SK-N-SH treated with all-trans-retinoic acid at 6 μM for 48 hours (cell line): ENCODE measurements at regions not wholly inside any gene's neighbourhood (a gene's known extent, or its start where the extent isn't known, plus 50 kb on each side); places are given as distances from the start of the nearest gene placed in this dataset.
"Not testable (repeated sequence)": the region's sequence is repeated elsewhere in the genome, so short reads cannot be mapped to it uniquely, and the experiment has no call there.

ENCODE experiments used
- ATAC-seq: fragments of 200-7000 bp; cut with Tn5 transposase; 3 replicates; pipeline ENCODE4 v1.9.1; 2020; ENCODE audit warnings: mild to moderate bottlenecking, moderate library complexity
- ARNTL ChIP-seq: fragments of 450-650 bp; formaldehyde crosslinking; IDR thresholded peaks from 2 replicates; pipeline ENCODE4 v1.5.0; 2020; ENCODE audit warnings: low read depth, mild to moderate bottlenecking, moderate library complexity, borderline replicate concordance
- BACH2 ChIP-seq: fragments of 250-450 bp; sonication (Bioruptor Pico); IDR thresholded peaks from 2 replicates; pipeline ENCODE4 v1.9.0; 2021; ENCODE audit warnings: mild to moderate bottlenecking, borderline replicate concordance
- CSDC2 ChIP-seq: fragments of 250-450 bp; sonication (Bioruptor Pico); IDR thresholded peaks from 2 replicates; pipeline ENCODE4 v1.5.0; 2020; ENCODE audit warnings: mild to moderate bottlenecking, moderate library complexity
- ESRRG ChIP-seq: fragments of 250-450 bp; sonication (Bioruptor Pico); IDR thresholded peaks from 2 replicates; pipeline ENCODE4 v1.6.1; 2021; ENCODE audit warnings: mild to moderate bottlenecking
- GLIS3 ChIP-seq: fragments of 250-450 bp; sonication (Bioruptor Pico); IDR thresholded peaks from 2 replicates; pipeline ENCODE4 v1.5.0; 2020; ENCODE audit warnings: mild to moderate bottlenecking, moderate library complexity
- ISL1 ChIP-seq: fragments of 250-450 bp; sonication (Bioruptor Pico); IDR thresholded peaks from 2 replicates; pipeline ENCODE4 v2.1.2; 2022; ENCODE audit warnings: mild to moderate bottlenecking, moderate library complexity
- OSR1 ChIP-seq: fragments of 250-450 bp; sonication (Bioruptor Pico); IDR thresholded peaks from 2 replicates; pipeline ENCODE4 v1.8.0; 2022; ENCODE audit warnings: moderate library complexity, mild to moderate bottlenecking, inconsistent platforms
- PATZ1 ChIP-seq: fragments of 250-450 bp; sonication (Bioruptor Pico); IDR thresholded peaks from 2 replicates; pipeline ENCODE4 v1.8.0; 2020; ENCODE audit warnings: mild to moderate bottlenecking, moderate library complexity, borderline replicate concordance
- POU6F1 ChIP-seq: fragments of 250-450 bp; sonication (Bioruptor Pico); IDR thresholded peaks from 2 replicates; pipeline ENCODE4 v1.8.0; 2021; ENCODE audit warnings: low read depth, mild to moderate bottlenecking, moderate library complexity, borderline replicate concordance
- PPARA ChIP-seq: fragments of 250-450 bp; sonication (Bioruptor Pico); IDR thresholded peaks from 2 replicates; pipeline ENCODE4 v1.5.0; 2020; ENCODE audit warnings: mild to moderate bottlenecking, borderline replicate concordance
- RARB ChIP-seq: fragments of 250-450 bp; sonication (Bioruptor Pico); IDR thresholded peaks from 2 replicates; pipeline ENCODE4 v1.8.0; 2021; ENCODE audit warnings: mild to moderate bottlenecking, moderate library complexity
- SNAI2 ChIP-seq: fragments of 250-450 bp; sonication (Bioruptor Pico); IDR thresholded peaks from 2 replicates; pipeline ENCODE4 v1.5.0; 2020; ENCODE audit warnings: mild to moderate bottlenecking, moderate library complexity
- TCF4 ChIP-seq: fragments of 250-450 bp; sonication (Bioruptor Pico); IDR thresholded peaks from 2 replicates; pipeline ENCODE4 v1.8.0; 2021; ENCODE audit warnings: mild to moderate bottlenecking, moderate library complexity, borderline replicate concordance
- TOX ChIP-seq: fragments of 250-450 bp; sonication (Bioruptor Pico); IDR thresholded peaks from 2 replicates; pipeline ENCODE4 v1.8.0; 2021; ENCODE audit warnings: mild to moderate bottlenecking, moderate library complexity, borderline replicate concordance
- ZC3H10 ChIP-seq: fragments of 250-450 bp; sonication (Bioruptor Pico); IDR thresholded peaks from 2 replicates; pipeline ENCODE4 v1.5.1; 2021; ENCODE audit warnings: mild to moderate bottlenecking, moderate library complexity
- ZFP3 ChIP-seq: fragments of 250-450 bp; sonication (Bioruptor Pico); IDR thresholded peaks from 2 replicates; pipeline ENCODE4 v1.5.0; 2020; ENCODE audit warnings: mild to moderate bottlenecking, moderate library complexity
- ZFP30 ChIP-seq: fragments of 450-650 bp; formaldehyde crosslinking; IDR thresholded peaks from 2 replicates; pipeline ENCODE4 v1.5.0; 2022; ENCODE audit warnings: mild to moderate bottlenecking, moderate library complexity
- ZNF565 ChIP-seq: fragments of 450-650 bp; formaldehyde crosslinking; conservative IDR thresholded peaks from 2 replicates; pipeline ENCODE4 v1.5.0; 2020; ENCODE audit warnings: low read depth, mild to moderate bottlenecking, moderate library complexity
- ZNF8 ChIP-seq: fragments of 450-650 bp; formaldehyde crosslinking; IDR thresholded peaks from 2 replicates; pipeline ENCODE4 v1.5.0; 2020; ENCODE audit warnings: mild to moderate bottlenecking, moderate library complexity
- TF ChIP-seq, protein P1 (sequence below): fragments of 250-450 bp; sonication (Bioruptor Pico); IDR thresholded peaks from 2 replicates; pipeline ENCODE4 v1.5.1; 2020; ENCODE audit warnings: low read depth, mild to moderate bottlenecking, moderate library complexity
- TF ChIP-seq, protein P2 (sequence below): fragments of 250-450 bp; sonication (Bioruptor Pico); IDR thresholded peaks from 2 replicates; pipeline ENCODE4 v1.5.1; 2021; ENCODE audit warnings: mild to moderate bottlenecking, moderate library complexity

DNA sequence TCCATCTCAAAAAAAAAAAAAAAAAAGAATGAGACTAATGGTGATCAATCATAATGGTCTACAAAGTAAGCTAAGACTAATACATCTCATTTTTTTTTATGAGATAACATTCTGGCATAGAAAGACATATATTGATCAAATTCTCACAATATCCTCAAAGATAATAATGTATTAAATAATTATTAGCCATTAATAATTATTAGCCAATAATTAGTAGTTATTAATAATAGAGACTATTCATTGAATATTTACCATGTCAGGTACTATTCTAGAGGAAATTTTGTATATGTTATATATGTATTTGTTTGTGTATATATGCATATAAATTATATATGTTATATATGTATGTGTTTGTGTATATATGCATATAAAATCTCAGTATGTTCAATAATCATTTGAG is 137.7 kb upstream of the PTBP2 start:
- TF ChIP-seq POU6F1 (no peak), PPARA (CRISPR knock-in tag) (no peak), ARNTL (CRISPR knock-in tag) (no peak), SNAI2 (CRISPR knock-in tag) (no peak), ZNF8 (no peak), CSDC2 (CRISPR knock-in tag) (no peak), RARB (CRISPR knock-in tag) (no peak), ZC3H10 (no peak), TCF4 (CRISPR knock-in tag) (no peak), PATZ1 (CRISPR knock-in tag) (no peak), ZFP3 (CRISPR knock-in tag) (no peak), BACH2 (CRISPR knock-in tag) (no peak), ESRRG (CRISPR knock-in tag) (no peak), TOX (CRISPR knock-in tag) (no peak), ZFP30 (no peak), GLIS3 (no peak), ISL1 (CRISPR knock-in tag) (no peak)
- TF ChIP-seq, protein P1, sequence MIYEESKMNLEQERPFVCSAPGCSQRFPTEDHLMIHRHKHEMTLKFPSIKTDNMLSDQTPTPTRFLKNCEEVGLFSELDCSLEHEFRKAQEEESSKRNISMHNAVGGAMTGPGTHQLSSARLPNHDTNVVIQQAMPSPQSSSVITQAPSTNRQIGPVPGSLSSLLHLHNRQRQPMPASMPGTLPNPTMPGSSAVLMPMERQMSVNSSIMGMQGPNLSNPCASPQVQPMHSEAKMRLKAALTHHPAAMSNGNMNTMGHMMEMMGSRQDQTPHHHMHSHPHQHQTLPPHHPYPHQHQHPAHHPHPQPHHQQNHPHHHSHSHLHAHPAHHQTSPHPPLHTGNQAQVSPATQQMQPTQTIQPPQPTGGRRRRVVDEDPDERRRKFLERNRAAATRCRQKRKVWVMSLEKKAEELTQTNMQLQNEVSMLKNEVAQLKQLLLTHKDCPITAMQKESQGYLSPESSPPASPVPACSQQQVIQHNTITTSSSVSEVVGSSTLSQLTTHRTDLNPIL (CRISPR knock-in tag): no peak
- TF ChIP-seq, protein P2, sequence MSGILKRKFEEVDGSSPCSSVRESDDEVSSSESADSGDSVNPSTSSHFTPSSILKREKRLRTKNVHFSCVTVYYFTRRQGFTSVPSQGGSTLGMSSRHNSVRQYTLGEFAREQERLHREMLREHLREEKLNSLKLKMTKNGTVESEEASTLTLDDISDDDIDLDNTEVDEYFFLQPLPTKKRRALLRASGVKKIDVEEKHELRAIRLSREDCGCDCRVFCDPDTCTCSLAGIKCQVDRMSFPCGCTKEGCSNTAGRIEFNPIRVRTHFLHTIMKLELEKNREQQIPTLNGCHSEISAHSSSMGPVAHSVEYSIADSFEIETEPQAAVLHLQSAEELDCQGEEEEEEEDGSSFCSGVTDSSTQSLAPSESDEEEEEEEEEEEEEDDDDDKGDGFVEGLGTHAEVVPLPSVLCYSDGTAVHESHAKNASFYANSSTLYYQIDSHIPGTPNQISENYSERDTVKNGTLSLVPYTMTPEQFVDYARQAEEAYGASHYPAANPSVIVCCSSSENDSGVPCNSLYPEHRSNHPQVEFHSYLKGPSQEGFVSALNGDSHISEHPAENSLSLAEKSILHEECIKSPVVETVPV (CRISPR knock-in tag): no peak
- no peak for ATAC-seq

DNA sequence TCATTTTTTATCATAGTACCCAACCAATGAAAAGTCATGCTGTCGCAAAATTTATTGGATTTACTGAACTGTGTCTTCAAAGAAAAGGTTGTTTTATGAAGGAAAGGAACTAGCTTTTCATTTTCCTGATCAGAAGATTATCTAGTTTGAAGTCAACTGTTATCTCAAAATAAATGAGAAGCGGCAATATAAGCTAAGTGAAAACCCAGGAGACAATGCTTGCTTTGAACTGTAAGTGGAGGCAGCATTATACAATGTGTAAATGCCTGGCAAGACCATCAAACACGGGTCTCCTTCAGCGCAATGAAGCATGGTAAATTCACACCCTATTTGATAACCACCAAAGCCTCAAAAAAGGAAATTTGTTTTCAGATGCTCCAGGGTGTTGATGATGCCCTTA is 134.4 kb upstream of the PTBP2 start:
- TF ChIP-seq ZFP3 (CRISPR knock-in tag) (no peak), PPARA (CRISPR knock-in tag) (no peak), OSR1 (CRISPR knock-in tag) (no peak), PATZ1 (CRISPR knock-in tag) (no peak)
- ATAC-seq: no peak

- ATAC-seq: no peak
- TF ChIP-seq ZNF565 (CRISPR knock-in tag) (no peak), ZNF8 (no peak), ISL1 (CRISPR knock-in tag) (peak; percentile 46)
- TF ChIP-seq, protein P2 (CRISPR knock-in tag): no peak
- TF ChIP-seq, protein P1 (CRISPR knock-in tag): no peak
Observed at GRCh38 chr1:96588416-96588995, 133.1 kb upstream of the PTBP2 start.

DNA sequence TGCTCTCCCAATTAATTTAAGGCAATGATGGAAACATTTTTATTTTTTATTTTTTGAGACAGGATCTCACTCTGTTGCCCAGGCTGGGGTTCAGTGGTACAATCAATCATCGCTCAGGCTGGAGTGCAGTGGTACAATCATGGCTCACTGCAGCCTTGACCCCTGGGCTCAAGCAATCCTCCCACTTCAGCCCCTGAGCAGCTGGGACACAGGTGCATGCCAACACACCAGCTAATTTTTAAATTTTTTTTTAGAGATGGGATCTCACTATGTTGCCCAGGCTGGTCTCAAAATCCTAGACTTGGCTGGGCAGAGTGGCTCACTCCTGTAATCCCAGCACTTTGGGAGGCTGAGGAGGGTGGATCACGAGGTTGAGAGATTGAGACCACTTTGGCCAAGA is 126.1 kb upstream of the PTBP2 start:
- not testable (repeated sequence) for ATAC-seq
